Muscle of leg (tissue), 3 donors: ENCODE measurements at regions not wholly inside any gene's neighbourhood (a gene's known extent, or its start where the extent isn't known, plus 50 kb on each side); places are given as distances from the start of the nearest gene placed in this dataset.

Experiments
- DNase-seq: peaks from one replicate; pipeline ENCODE4 v3.0.0; 2013
- H3K27ac ChIP-seq: one replicate; pipeline ENCODE4 v1.5.1; 2013; ENCODE audit warnings: mild to moderate bottlenecking, low read length, control low read depth
- H3K27me3 ChIP-seq: one replicate; pipeline ENCODE4 v1.6.1; 2013; ENCODE audit warnings: low read length; ENCODE audit not compliant: control insufficient read depth, insufficient read depth
- H3K36me3 ChIP-seq: one replicate; pipeline ENCODE4 v1.6.1; 2013; ENCODE audit warnings: low read length; ENCODE audit not compliant: control insufficient read depth, insufficient read depth
- H3K4me1 ChIP-seq: one replicate; pipeline ENCODE4 v1.6.1; 2013; ENCODE audit warnings: low read length; ENCODE audit not compliant: control insufficient read depth, insufficient read depth
- H3K4me3 ChIP-seq: one replicate; pipeline ENCODE4 v1.5.1; 2013; ENCODE audit warnings: low read length, control low read depth
- H3K9me3 ChIP-seq: replicated peaks from 2 replicates; pipeline ENCODE4 v1.6.1; 2013; ENCODE audit warnings: low read depth, low read length; ENCODE audit not compliant: control insufficient read depth
- WGBS: methylation state at CpG from one replicate; pipeline ENCODE4 v1.1.5; 2013; ENCODE audit warnings: missing lambda C conversion rate; ENCODE audit not compliant: insufficient coverage; 5-methylcytosine and 5-hydroxymethylcytosine counted together

DNA sequence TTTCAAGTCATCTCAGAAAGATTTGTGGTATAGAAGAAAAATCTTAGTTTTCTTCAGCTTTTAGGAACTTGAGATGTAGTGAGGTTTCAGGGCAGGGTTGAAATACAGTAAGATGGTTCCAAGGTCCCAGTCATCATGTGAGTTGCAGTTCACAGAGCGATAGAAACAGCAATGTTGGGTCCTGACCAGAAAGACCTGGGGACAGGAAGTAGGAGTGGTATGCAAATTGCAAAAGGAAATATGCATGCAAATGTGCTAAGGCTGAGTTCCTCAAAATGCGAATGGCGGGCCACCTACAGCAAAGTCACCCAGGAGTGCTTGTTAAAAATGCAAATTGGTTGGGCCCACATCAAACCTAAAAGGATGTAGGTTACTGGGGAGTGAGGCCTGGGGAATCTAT is 1032.7 kb upstream of the TENM4 start:
- H3K4me3 ChIP-seq: no peak overlapping the region
- DNase-seq: no peak
- no peaks in the 10 kb centered on the region for H3K9me3 ChIP-seq
- 72% methylated on average over 3 of the region's 3 CpGs for WGBS
- no peaks in the 10 kb centered on the region for H3K36me3 ChIP-seq
- no peaks in the 10 kb centered on the region for H3K4me1 ChIP-seq
- no peaks in the 10 kb centered on the region for H3K27me3 ChIP-seq
- H3K27ac ChIP-seq: no peak overlapping the region

DNA sequence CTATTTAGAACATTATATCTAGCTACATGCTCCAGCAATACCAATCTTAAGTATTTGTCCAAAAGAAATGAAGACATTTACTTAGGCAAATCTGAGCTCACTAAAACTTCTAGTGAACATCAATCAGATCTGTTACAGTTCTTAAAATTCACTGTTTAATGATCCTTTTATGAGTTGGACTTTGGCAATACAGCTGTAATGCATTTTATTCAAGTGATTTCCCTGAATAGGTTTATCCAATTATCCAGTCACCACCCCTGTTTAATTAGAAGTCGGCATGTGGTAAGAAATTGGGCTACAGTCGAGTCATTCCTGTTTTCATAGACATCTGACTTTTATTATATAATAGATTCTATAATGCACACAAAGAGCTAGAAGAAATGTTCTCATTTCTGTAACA is 1029.0 kb upstream of the TENM4 start:
- Histone ChIP-seq H3K4me3 (no peak overlapping the region), H3K4me1 (no peaks in the 10 kb centered on the region), H3K27me3 (no peaks in the 10 kb centered on the region), H3K27ac (no peak overlapping the region), H3K9me3 (no peaks in the 10 kb centered on the region), H3K36me3 (no peaks in the 10 kb centered on the region)
- WGBS: no CpG with 5 or more reads among the region's 2 CpGs
- DNase-seq: no peak

DNA sequence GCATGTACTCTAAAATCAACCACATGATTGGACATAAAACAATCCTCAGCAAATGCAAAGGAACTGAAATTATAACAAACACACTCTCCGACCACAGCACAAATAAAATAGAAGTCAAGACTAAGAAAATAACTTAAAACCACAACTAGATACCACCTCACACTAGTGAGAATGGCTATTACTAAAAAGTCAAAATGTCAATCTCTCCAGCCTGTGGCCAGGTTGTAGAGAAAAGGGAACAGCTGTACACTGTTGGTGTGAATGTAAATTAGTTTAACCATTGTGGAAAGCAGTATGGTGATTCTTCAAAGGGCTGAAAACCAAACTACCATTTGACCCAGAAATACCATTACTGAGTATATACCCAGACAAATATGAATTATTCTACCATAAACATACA is 1025.7 kb upstream of the TENM4 start:
- no CpG with 5 or more reads among the region's 1 CpG for WGBS

DNA sequence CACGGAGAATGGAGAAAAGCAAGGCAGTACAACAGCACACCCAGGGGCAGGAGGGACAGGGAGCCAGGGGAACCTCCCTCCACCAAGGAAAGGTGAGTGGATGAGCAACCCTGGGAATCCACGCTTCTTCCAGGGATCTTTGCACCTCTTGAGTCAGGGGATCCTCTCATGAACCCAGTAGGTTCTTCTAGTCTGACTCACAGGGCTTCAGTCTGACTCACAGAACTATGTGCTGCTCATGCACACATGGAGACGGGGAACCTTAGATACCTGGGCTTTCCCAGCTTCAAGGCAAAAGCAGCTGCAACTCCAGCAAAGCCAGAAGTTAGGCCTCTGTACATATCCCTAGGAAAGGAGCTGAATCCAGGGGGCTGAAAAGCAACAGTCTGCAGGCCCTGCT is 1021.4 kb upstream of the TENM4 start:
- no peaks in the 10 kb centered on the region for H3K27me3 ChIP-seq
- H3K36me3 ChIP-seq: no peaks in the 10 kb centered on the region
- H3K27ac ChIP-seq: no peak overlapping the region
- no peak for DNase-seq
- no peak overlapping the region for H3K4me3 ChIP-seq
- no peaks in the 10 kb centered on the region for H3K9me3 ChIP-seq
- 88% methylated on average over 1 of the region's 3 CpGs for WGBS
- no peaks in the 10 kb centered on the region for H3K4me1 ChIP-seq

More for the DNA sequence above, 1025.7 kb upstream of the TENM4 start:
- Histone ChIP-seq H3K27me3 (no peaks in the 10 kb centered on the region), H3K9me3 (no peaks in the 10 kb centered on the region), H3K4me3 (no peak overlapping the region), H3K27ac (no peak overlapping the region), H3K4me1 (no peaks in the 10 kb centered on the region), H3K36me3 (no peaks in the 10 kb centered on the region)
- no peak for DNase-seq

DNA sequence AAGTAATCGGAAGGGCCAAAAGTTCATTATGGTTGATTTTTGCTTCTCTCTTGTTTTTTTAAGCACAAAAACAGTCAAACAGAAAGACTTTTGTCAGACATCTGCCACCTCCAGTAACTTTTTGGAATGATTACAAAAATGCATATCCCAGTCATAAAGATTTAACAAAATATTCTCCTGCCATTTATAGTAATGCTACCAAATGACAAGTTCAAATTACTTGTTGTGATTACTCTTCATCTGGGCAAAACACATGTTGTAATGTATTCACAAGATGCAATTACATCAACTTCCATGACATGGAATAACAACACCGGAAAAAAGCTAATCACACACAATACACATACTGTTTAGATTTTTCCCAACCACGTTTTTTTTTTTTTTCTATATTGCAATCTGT is 1017.5 kb upstream of the TENM4 start:
- DNase-seq: no peak
- Histone ChIP-seq H3K27me3 (no peaks in the 10 kb centered on the region), H3K36me3 (no peaks in the 10 kb centered on the region), H3K27ac (no peak overlapping the region), H3K9me3 (no peaks in the 10 kb centered on the region), H3K4me3 (no peak overlapping the region), H3K4me1 (no peaks in the 10 kb centered on the region)
- no CpG with 5 or more reads among the region's 3 CpGs for WGBS

DNA sequence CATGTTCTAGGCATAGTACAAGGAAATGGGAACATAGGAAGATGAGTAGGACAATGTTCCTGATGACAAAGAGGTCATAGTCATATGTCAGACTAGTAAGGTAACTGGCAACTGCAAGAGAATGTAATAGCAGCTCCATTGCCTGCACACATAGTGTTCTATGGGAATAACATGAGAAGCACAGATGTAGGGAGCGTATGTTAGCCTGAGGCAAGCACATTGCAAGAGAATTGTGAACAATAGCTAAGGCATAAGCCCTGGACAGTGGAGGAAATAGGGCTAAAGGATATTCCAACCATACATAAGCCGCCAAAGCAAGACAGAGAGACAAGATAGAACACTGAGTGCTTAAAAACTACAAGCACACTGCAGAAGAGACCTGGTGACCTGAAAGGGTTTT is 1017.0 kb upstream of the TENM4 start:
- Histone ChIP-seq H3K27ac (no peak overlapping the region), H3K9me3 (no peaks in the 10 kb centered on the region), H3K27me3 (no peaks in the 10 kb centered on the region), H3K4me3 (no peak overlapping the region), H3K36me3 (no peaks in the 10 kb centered on the region), H3K4me1 (no peaks in the 10 kb centered on the region)
- WGBS: no CpG with 5 or more reads among the region's 2 CpGs
- DNase-seq: no peak

DNA sequence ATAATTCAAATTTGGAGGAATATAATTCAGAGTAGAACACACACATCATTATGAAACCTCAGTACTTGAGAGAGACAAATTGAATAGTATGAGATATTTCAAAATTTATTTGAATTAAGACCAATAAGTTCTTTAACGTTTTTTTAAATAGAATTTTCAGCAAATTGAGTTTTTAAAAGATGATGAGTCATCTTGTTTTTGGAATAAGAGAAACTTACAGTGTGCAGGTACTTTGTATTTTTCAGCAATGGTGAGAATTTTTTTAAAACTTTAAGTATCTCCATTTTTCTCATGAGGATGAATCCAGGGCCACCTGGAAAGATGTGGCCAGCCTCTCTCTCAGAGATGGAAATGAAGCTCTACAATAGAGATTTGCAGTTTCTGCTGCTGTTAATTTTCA is 1015.0 kb upstream of the TENM4 start:
- H3K27ac ChIP-seq: no peak overlapping the region
- no CpG with 5 or more reads among the region's 1 CpG for WGBS
- H3K4me1 ChIP-seq: no peaks in the 10 kb centered on the region
- H3K4me3 ChIP-seq: no peak overlapping the region
- H3K9me3 ChIP-seq: no peaks in the 10 kb centered on the region
- no peaks in the 10 kb centered on the region for H3K36me3 ChIP-seq
- no peak for DNase-seq
- H3K27me3 ChIP-seq: no peaks in the 10 kb centered on the region

DNA sequence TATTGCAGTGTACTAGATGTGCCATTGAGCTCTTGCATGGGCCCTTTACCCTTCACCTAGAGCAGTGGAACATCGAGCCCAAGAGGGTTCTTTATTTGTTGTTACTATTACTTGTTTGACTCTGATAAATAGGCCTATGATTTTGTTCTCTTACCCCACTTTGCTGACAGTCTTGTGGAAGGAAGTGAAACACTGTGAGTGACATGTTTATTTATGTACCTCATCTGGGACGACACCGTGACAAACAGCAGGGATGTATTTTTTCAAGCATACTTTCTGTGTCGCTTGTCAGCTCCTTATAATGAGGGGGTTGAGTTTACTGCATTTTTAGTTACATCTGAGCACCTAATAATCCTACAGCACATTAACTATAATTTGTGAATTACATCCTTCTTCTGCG is 1010.3 kb upstream of the TENM4 start:
- H3K27ac ChIP-seq: no peak overlapping the region
- 100% methylated on average over 1 of the region's 5 CpGs for WGBS
- no peaks in the 10 kb centered on the region for H3K27me3 ChIP-seq
- H3K9me3 ChIP-seq: no peaks in the 10 kb centered on the region
- no peak overlapping the region for H3K4me3 ChIP-seq
- DNase-seq: no peak
- H3K36me3 ChIP-seq: no peaks in the 10 kb centered on the region
- H3K4me1 ChIP-seq: no peaks in the 10 kb centered on the region

DNA sequence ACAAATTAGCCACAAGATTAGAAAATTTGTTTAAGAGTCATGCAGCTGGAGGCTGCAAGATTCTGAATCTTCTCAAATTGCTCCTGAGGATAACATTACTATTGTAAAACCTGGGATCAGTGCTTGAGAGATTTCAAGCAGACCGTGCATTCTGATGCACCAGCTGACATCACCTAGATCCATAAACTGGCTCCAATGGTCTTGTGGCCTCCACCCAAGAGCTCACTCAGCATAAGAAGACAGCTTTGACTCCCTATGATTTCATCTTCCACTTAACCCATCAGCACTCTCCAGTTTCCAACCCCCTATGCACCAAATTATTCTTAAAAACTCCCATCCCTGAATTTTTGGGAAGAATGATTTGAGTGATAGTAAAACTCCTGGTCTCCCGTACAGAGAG is 1007.9 kb upstream of the TENM4 start:
- Histone ChIP-seq H3K9me3 (no peaks in the 10 kb centered on the region), H3K27me3 (no peaks in the 10 kb centered on the region), H3K27ac (no peak overlapping the region), H3K36me3 (no peaks in the 10 kb centered on the region), H3K4me3 (no peak overlapping the region), H3K4me1 (no peaks in the 10 kb centered on the region)
- DNase-seq: no peak
- 67% methylated on average over 1 of the region's 2 CpGs for WGBS

DNA sequence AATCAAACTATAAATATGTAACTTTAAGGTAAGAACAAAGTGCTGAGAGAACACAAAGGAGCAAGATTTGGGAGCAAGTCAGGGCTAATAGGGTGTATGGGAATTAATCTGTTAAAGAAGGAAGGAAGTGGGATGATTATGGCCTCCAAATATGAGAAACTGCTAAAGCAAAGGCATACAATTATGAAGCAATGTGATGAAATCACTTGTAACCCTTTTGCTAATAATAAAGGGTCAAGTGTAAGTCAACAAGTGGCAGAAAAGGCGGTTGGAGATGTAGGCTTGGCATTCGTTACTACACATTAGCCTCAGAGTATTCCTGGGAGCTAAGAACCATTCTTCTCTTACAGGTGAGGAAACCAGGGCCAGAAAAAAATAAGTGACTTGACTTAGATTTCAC is 1002.3 kb upstream of the TENM4 start:
- H3K27me3 ChIP-seq: no peaks in the 10 kb centered on the region
- H3K4me1 ChIP-seq: no peaks in the 10 kb centered on the region
- no peaks in the 10 kb centered on the region for H3K36me3 ChIP-seq
- no peak overlapping the region for H3K27ac ChIP-seq
- WGBS: no CpG with 5 or more reads among the region's 2 CpGs
- no peak for DNase-seq
- H3K4me3 ChIP-seq: no peak overlapping the region
- no peaks in the 10 kb centered on the region for H3K9me3 ChIP-seq

DNA sequence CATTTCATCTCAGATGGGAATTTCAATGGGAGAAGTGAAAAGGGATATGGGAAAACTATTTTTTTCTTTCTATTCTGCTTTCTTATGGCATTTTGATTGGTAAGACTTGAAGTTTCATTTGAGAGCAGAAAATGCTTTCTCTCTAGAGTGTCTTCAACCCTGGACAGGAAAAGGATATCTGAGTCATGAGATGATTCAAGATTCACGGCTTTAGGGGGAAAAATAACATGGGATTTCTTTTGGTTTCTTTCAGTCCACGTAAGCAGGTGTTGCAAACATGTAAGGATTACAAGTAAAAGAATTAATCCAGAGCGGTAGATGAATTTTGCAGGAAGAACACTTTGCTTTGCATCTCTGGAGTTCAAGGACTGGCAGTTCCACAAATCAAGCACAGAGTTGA is 1001.0 kb upstream of the TENM4 start:
- Histone ChIP-seq H3K36me3 (no peaks in the 10 kb centered on the region), H3K4me3 (no peak overlapping the region), H3K27ac (no peak overlapping the region), H3K4me1 (no peaks in the 10 kb centered on the region), H3K27me3 (no peaks in the 10 kb centered on the region), H3K9me3 (no peaks in the 10 kb centered on the region)
- 35% methylated on average over 3 of the region's 3 CpGs for WGBS
- DNase-seq: no peak
